HG03025 (cell line): ENCODE measurements at regions not wholly inside any gene's neighbourhood (a gene's known extent, or its start where the extent isn't known, plus 50 kb on each side); places are given as distances from the start of the nearest gene placed in this dataset.
"Not testable (repeated sequence)": the region's sequence is repeated elsewhere in the genome, so short reads cannot be mapped to it uniquely, and the experiment has no call there.

Source experiments
- ATAC-seq: cut with Tn5 transposase; IDR thresholded peaks from one replicate; pipeline ENCODE4 v1.9.1; 2021; ENCODE audit warnings: mild to moderate bottlenecking, moderate library complexity; ENCODE audit not compliant: unreplicated experiment, low FRiP score

- no peak for ATAC-seq
These were observed 510.4 kb downstream of the ZNF674 start for GRCh38 chrX:46034868-46035267.

- ATAC-seq: no peak
These were observed 515.4 kb downstream of the ZNF674 start for GRCh38 chrX:46029777-46030176.

- ATAC-seq: no peak
These were observed 528.9 kb downstream of the ZNF674 start for GRCh38 chrX:46016296-46016695.

GRCh38 chrX:46015653-46016052, 529.6 kb downstream of the ZNF674 start:
- ATAC-seq: no peak

GRCh38 chrX:45992402-45993123, 552.7 kb downstream of the ZNF674 start:
- ATAC-seq: no peak

GRCh38 chrX:45986971-45987370, 558.2 kb downstream of the ZNF674 start:
- no peak for ATAC-seq

- no peak for ATAC-seq
These were observed 559.1 kb downstream of the ZNF674 start for GRCh38 chrX:45986081-45986480.

GRCh38 chrX:45982958-45983727, 562.1 kb downstream of the ZNF674 start:
- ATAC-seq: not testable (repeated sequence)

- ATAC-seq: no peak
These were observed 564.5 kb downstream of the ZNF674 start for GRCh38 chrX:45980726-45981125.

- no peak for ATAC-seq
These were observed 569.6 kb downstream of the ZNF674 start for GRCh38 chrX:45975633-45976032.

GRCh38 chrX:45972636-45973035, 572.6 kb downstream of the ZNF674 start:
- ATAC-seq: no peak

GRCh38 chrX:45959567-45959966, 585.7 kb downstream of the ZNF674 start:
- ATAC-seq: no peak

- no peak for ATAC-seq
These were observed 588.9 kb downstream of the ZNF674 start for GRCh38 chrX:45956191-45956870.

GRCh38 chrX:45955661-45956060, 589.6 kb downstream of the ZNF674 start:
- ATAC-seq: no peak

GRCh38 chrX:45954026-45954425, 591.2 kb downstream of the ZNF674 start:
- ATAC-seq: no peak

GRCh38 chrX:45952030-45952429, 593.2 kb downstream of the ZNF674 start:
- ATAC-seq: no peak

- no peak for ATAC-seq
These were observed 609.8 kb downstream of the ZNF674 start for GRCh38 chrX:45935408-45935807.

- ATAC-seq: no peak
These were observed 632.9 kb downstream of the ZNF674 start for GRCh38 chrX:45912316-45912715.

- no peak for ATAC-seq
These were observed 637.4 kb downstream of the ZNF674 start for GRCh38 chrX:45907786-45908185.

- ATAC-seq: no peak
These were observed 641.4 kb downstream of the ZNF674 start for GRCh38 chrX:45903781-45904201.
